ENCODE measurements at regions not wholly inside any gene's neighbourhood (a gene's known extent, or its start where the extent isn't known, plus 50 kb on each side); places are given as distances from the start of the nearest gene placed in this dataset.
"Not testable (repeated sequence)": the region's sequence is repeated elsewhere in the genome, so short reads cannot be mapped to it uniquely, and the experiment has no call there.

- not testable (repeated sequence) for DNase-seq
Observed at GRCh38 chr2:208687720-208688119, 281.1 kb downstream of the PTH2R start.

GRCh38 chr2:208698114-208698513, 291.5 kb downstream of the PTH2R start:
- no peak for DNase-seq

DNA sequence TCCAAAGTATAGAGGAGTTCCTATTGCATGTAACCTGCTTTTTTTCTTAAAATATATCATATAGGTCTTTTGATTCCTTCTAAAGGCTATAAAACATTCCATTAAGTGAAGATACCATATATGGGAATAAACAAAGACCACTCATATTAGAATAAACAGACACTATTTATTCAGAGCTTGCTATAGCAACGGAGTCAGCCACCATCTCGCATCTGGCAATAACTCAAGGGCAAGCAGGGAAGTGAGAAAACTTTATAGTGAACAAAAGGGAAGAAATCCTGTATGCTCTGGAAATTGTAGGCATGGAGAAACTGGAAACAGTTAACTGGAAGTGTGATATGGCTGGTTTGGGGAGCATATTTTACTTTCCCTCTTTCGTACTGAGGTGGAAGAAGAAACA, 301.9 kb downstream of the PTH2R start:
- DNase-seq: no peak

DNA sequence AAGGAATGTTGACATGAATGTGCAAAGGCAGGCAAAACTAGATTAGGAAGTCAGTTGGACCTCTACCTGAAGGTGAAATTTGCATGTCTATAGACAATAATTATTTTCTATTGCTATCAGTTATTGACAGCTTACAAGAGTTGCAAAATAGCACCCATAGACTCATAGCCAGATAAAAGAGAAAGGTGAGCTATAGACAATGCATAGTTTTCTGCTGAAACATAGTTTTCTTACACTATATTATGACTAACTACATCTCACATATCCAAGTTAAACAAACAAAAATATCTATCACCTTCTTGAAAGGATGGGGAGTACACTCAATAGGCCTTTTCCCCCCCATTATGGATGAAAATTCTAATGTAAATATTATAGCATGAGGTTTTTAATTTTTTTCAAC, 305.0 kb downstream of the PTH2R start:
- no peak for DNase-seq

GRCh38 chr2:208713066-208713745, 306.6 kb downstream of the PTH2R start:
- DNase-seq: no peak

- DNase-seq: no peak
Observed at GRCh38 chr2:208718828-208719227, 312.2 kb downstream of the PTH2R start.

- no peak for DNase-seq
Observed at GRCh38 chr2:208722731-208723130, 316.1 kb downstream of the PTH2R start.

GRCh38 chr2:208725280-208725679, 318.7 kb downstream of the PTH2R start:
- DNase-seq: no peak

DNA sequence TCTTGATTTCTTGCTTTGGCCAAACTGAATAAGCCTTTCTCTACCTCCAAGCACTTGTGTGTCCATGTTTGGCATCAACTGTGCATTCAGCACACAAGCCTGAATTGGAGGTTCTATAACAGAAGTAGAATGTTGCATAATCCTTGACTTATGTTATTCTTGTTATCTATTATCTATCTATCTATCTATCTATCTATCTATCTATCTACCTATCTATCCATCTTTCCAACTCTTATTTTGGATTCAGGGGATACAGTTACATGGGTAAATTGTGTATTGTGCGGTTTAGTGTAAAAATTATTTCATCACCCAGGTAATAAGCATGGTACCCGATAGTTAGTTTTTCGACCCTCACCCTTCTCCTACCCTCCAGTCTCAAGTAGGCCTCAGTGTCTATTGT, 319.6 kb downstream of the PTH2R start:
- DNase-seq: no peak

GRCh38 chr2:208751663-208752415, 345.2 kb downstream of the PTH2R start:
- not testable (repeated sequence) for DNase-seq

DNA sequence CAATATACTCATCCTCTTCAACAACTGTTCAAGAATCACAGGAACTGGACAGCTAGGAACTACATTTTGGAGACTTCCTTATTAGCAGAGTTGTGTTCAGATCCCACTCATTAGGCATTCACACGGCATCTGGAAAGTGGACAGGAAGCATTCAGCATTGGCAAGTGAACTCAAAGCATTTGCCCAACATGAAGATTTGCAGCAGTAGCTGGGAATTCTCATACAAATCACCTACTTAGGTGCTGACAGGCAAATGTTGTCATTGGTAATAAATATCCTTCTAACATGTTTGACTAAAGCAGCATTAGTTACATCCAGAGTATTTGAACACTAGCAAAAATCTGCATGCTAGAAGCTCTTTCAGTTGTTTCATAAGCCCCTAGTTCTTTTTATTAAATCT, 350.8 kb downstream of the PTH2R start:
- DNase-seq: no peak

- DNase-seq: not testable (repeated sequence)
Observed at GRCh38 chr2:208773074-208773473, 366.5 kb downstream of the PTH2R start.

GRCh38 chr2:208781166-208781565, 374.6 kb downstream of the PTH2R start:
- DNase-seq: no peak

GRCh38 chr2:208782097-208782496, 375.5 kb downstream of the PTH2R start:
- DNase-seq: no peak

DNA sequence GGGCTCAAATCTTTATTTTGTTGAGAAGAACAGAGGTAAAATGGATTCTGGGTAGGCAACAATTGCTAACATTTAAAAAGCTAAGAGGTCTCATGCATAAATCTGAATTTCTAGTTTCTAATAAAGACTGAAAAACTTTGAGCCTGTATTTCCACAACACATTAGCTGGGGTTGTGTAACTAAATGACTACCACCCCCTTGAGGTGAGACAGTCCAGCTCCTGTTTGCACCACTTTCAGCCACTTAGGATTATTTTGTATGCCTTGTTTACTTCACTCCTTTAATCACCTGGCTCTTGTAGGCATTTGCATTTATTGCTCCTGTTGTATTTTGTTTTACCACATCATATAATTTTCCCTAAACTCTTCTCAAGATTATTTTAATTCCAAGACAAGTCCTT, 376.6 kb downstream of the PTH2R start:
- DNase-seq: no peak

- DNase-seq: not testable (repeated sequence)
Observed at GRCh38 chr2:208784774-208785173, 378.2 kb downstream of the PTH2R start.

GRCh38 chr2:208791257-208791656, 384.7 kb downstream of the PTH2R start:
- DNase-seq: no peak

GRCh38 chr2:208792766-208793165, 386.2 kb downstream of the PTH2R start:
- DNase-seq: no peak

DNA sequence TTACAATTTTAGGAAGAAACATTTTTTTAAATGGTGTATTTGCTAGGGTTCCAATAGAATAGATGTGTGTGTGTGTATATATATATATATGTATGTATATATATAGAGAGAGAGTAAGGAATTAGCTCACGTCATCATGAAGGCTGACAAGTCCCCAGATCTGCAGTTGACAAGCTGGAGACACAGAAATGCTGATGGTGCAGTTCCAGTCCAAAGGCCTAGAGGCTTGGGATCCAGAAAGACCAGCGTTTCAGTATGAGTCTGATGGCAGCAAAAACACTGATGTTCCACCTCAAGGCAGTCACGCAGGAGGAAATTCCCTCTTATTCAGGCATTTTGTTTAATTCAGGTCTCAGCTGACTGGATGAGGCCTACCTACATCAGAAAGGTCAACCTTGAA, 386.8 kb downstream of the PTH2R start:
- no peak for DNase-seq

- no peak for DNase-seq
Observed at GRCh38 chr2:208794288-208794975, 387.8 kb downstream of the PTH2R start.

- DNase-seq: no peak
Observed at GRCh38 chr2:208798698-208799097, 392.1 kb downstream of the PTH2R start.

DNA sequence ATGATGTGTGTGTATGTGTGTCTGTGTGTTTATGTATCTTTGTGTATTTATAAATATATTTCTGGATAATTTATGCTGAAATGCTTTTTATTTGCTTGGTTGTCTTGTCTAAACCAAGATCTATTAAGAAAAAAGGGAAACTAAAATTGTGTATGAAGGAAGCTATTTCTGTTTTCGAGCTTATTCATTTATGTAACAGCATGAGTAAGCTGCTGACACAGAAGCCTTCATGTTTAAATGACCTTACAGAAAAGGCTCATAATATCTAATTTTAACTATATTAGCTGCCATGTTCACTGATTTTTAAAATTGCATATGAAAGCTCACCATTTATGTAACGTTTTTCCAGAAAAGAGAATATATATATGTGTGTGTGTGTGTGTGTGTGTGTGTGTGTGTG, 392.8 kb downstream of the PTH2R start:
- no peak for DNase-seq

DNA sequence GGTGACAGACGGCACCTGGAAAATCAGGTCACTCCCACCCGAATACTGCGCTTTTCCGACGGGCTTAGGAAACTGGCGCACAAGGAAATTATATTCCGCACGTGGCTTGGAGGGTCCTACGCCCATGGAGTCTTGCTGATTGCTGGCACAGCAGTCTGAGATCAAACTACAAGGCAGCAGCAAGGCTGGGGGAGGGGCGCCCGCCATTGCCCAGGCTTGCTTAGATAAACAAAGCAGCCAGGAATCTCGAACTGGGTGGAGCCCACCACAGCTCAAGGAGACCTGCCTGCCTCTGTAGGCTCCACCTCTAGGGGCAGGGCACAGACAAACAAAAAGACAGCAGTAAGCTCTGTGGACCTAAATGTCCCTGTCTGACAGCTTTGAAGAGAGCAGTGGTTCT, 394.3 kb downstream of the PTH2R start:
- DNase-seq: not testable (repeated sequence)

DNA sequence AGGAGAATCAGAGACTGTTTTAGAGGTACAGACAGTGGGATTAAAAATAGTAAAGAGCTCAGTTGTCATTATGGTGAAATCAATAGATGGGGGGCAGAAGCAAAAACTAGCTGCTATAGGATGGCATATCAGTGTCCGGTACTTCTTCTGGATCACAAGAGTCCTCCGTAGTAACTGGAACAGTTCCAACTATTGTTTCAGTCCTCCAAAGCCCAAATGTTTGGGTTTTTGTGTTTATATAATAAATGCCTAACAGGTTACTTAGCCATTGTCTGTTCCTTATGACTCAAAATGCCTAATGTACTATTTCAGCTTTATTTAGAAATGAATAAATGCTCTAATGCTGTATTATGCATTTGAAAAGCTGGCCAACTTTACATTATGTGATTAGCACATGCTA, 401.2 kb downstream of the PTH2R start:
- DNase-seq: no peak
